NCI-H82 treated with DMSO at 0.1 percent for 48 hours (cell line): ENCODE measurements at regions not wholly inside any gene's neighbourhood (a gene's known extent, or its start where the extent isn't known, plus 50 kb on each side); places are given as distances from the start of the nearest gene placed in this dataset.
"Not testable (repeated sequence)": the region's sequence is repeated elsewhere in the genome, so short reads cannot be mapped to it uniquely, and the experiment has no call there.

ENCODE experiments used
- DNase-seq: peaks from one replicate; lab custom pipeline; 2025; ENCODE audit not compliant: unreplicated experiment; lab: John Stamatoyannopoulos, UW

DNA sequence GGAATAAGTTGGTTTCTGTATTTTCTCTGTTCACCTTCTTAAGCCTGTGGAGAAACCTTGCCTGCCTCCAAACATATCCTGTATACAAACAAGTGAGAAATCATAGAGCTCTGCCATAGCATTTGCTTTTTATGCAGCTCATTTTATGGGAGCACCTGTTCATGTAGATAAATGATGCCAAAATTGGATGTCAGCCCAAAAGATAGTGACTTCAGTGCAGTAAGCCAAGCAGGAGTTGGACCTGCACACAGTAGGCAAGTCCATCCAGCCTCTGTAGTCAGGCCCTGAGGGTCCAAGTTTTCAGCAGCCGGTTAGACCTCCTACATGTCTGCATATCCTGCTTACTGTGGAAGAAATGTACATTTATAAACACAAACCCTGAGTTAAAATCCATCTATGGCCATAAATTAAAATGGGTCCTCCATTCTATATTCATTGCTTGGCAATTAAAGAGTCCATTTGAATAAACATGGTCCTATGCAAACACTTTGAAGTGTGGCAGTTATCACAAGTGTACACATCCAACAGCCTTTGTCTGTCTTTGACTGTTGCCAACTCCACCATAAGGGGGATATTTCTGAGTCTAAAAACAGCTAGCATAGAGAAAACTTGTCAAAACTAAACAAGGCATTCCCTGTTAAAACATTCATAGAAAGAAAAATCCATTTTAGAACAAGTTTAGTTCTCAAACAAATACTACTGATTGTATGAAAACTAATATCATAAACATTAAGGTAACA lies 847.8 kb downstream of the RPS29 start:
- no peak for DNase-seq

DNA sequence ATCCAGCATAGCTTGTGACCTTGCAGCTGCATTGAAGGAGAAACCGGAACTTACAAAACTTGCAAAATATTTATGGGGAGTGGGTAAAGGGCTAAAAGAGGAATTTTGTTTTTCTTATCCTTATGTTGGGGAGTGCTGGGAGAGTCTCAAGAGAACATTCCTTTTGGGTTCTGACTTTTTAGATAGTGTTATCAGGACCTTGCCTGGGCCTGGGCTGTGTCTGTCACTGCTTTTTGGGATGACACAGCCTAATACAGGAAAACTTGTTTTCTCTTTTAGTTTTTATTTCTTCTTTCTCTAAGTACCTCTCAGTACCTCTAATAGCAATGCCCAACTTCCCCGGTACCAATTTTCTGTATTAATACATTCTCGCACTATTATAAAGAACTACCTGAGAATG lies 850.6 kb downstream of the RPS29 start:
- no peak for DNase-seq

DNA sequence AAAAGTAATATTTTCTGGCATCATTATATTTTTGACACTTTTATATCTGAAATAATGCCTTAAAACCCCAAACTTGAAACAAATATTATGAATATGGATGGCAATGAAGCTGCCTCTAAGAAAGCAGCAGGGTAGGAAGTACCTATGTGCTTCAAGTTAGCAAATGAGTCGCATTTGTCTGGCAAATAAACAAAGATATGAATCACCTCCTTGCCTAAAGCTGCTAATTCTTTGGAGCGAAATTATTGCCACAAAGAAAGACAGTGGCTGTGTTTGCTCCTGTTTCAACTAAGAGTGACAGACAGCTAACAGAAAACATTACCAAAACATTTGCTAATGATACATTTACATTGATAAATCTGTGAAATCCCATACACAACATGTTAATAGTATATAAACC lies 854.9 kb downstream of the RPS29 start:
- DNase-seq, result no peak

DNA sequence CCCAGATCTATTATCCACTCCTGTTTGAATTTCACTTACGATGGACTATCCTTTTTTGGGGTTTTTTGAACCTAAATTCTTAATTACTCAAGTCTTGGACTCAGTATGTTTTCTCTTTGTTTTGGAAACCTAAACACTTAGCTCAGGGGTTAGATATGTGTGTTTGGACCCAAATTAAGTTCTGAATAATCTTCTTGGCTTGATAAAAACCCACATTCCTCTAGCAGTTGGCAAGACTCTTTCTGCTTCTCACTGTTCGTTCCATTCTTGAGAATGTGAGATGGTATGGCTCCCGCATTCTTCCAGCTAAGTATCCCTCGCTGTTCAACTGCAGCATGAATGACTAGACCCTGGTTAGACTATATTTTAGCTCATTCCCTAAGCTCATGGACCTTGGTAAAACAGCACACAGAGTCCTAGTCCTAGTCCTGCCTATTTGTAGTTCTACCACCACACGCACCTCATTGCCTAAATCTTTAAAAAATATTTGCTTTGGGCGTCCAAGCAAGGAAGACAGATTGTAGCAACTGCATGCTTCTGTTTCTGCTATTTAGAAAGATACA lies 860.0 kb downstream of the RPS29 start:
- no peak for DNase-seq

DNA sequence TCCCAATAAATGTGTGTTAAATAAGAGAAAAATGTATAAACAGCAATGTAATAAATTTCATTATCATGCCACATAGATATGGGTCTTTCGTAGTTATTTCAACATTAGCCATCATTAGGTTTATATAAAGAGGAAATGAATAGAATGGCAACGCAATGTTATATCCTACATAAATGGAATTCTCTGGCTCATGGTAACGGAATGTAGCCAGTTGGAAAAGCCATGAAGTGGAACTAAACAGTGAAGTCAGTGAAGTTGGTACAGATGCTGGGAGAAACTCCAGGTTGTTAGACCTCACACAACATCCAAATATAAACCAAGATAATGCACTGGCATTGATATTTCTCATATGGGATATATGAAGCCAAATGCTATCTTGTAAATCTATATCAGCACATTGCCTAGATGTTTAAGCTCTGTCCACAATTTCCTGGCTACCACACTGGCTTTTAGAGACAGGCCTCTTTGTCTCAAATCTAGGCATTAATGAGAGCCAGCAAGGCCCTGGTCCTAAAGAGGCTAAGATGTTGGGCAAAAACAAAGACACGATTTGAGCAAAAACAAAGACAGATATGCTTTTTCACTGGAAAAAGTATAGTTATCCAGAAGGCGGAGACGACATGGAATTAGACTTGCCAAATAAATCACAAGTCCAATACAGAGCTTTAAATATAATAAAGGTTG lies 861.0 kb downstream of the RPS29 start:
- no peak for DNase-seq

DNA sequence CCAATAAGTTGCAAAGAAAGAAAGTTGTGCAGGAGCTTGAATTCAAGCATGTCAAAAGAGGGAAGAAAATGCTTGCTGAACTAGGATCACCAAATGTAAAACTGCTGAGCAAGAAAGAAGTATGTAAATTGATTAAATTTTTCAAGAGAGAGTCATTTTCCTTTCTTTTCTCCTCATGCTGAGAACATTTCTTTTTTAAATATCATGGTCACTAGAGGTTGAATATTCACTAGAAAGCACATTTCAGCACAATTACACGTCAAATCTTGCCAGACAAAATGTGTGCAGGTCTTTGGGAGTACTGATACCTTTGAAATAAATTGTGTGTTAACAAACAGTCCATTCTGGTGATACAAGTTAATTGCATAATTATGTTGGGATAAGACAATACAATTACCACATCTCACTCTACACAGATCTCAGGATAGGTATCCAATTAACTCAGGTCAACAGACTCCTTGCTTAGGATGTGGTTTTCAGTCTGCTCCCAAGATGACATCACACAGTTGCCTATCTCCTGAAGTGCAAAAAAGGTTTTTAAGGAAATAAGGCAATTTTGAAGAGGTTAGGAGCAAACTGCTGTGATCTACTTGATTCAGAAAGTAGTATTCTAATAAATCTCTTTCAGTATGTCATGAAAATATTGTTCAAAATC lies 862.2 kb downstream of the RPS29 start:
- DNase-seq, result no peak

DNA sequence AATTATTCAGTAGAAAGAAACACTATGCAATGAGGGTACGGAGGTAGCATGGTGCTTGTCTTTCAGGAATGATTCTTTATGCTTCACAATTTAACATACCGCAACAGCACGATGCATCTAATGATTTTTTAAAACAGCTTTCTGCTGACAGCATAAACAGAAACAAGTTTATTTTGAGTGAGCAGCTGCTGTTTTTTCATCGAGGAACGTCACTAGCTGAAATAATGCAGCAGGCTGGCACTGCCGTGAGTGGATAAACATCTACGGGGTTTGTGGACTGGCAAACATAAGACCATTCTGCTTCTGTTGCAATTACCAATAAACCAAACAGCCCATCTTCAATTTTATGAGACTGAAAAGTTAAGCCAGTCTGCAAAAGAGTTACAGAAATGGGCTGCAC lies 871.8 kb downstream of the RPS29 start:
- DNase-seq, result no peak

DNA sequence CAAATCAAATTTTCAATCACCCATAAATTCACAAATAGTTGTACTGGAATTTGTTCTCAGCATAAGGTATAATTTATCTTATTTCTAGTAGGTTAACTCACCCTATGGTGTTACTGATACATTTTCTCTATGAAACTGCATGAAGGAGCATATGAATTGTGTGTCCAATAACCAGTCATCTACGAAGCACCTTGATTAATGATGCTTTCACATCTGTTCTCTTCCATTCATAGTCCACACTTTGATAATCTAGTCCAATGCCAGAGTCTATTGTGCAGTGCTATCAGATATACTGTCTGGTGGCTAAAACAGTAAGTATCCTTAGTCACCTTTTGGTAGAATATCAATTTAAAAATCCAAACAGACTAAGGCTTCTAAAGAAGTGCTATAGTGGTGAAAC lies 876.0 kb downstream of the RPS29 start:
- no peak for DNase-seq

DNA sequence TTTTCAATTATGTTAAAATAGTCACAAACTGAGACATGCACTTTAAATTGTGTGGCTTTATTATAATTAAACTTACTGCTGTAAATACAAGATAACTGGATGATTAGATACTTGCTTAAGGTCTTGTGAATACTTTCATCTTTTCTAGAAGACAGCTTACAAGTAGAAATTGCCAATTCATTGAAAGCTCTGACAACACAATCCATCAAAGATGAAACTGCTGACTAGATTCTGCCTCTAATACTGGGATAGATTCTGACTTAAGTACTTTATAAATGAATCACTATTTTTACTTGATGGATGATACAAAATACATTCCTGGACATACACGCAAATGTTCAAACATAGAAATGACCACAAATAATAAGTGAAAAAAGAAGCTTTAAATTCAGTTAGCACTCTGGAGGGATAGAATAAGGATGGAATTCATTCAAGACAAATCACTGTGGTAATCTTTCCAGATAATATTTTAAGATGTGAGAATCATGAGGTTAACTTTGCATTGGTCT lies 876.8 kb downstream of the RPS29 start:
- no peak for DNase-seq

DNA sequence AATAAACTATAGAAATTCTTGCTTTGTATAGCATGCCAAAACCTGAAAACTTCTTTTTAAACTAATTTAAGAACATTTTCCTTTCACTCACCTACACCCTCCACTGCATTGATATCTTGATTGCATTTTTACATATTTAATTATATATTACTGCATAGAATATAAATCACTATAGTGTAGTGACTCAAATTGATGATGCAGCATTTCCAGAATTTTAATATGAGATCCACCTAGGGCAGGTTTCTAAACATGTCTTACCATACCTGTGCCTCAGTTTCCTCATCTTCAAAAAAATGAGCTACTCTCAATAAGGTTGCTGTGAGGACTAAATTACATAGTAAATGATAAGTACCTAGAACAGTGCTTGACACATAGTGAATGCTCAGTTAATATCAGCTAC lies 881.5 kb downstream of the RPS29 start:
- DNase-seq, result no peak

DNA sequence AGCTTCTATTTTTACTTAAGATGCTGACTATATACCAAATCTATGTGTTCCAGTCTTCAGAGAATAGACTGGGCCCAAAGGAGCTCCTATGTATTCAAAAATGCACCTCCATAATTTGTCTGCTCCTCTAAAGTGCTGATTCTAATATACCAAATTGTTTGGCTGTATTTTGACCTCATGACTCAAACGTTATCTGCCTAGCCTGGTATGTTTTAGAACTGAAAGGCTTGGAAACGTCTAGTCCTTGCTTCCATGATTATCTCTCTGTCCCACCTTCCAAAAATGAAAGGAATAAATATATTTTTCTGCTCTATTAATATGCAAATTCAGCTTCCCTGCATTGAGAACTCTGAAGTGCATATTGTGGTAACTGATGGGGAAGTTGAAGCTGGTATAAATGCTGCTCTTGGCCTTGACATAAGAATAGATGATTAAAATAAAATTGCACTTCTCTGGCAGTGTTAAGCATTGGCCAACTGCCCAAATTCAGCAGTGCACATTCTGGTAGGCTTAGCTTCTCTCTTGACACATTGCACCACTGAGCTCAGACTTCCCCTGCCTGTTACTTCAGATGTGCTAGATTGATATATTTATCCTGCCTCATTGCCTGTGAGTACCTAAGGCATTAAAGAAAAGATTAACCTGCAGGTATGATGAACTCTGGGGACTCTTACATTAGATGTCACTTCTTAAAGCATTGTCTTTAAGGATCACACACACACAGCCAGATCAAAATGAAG lies 882.3 kb downstream of the RPS29 start:
- DNase-seq, result no peak

DNA sequence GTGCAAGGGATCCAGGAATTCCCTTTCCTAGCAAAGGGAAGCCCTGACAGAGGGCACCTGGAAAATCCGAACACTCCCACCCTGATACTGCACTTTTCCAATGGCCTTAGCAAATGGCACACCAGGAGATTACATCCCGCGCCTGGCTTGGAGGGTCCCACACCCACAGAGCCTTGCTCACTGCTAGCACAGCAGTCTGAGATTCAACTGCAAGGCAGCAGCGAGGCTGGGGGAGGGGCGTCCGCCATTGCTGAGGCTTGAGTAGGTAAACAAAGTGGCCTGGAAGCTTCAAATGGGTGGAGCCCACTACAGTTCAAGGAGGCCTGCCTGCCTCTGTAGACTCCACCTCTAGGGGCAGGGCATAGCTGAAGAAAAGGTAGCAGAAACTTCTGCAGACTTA lies 888.8 kb downstream of the RPS29 start:
- not testable (repeated sequence) for DNase-seq

DNA sequence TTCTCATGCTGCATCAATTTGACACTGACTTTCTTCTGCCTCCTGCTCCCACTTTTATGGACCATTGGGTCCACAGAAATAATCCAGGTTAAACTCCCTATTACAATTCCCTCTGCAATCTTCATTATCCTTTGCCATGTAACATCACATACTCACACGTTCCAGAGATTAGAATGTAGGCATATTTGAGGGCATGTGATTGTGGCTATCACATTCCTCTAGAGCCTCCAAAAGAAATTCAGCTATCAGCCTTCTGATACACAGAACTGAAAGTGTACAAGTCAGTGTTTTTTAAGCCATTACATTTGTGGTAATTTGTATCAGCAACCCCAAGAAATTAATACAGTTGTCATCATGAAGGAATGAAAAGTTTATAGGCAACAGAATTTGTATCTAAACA lies 892.4 kb downstream of the RPS29 start:
- no peak for DNase-seq

DNA sequence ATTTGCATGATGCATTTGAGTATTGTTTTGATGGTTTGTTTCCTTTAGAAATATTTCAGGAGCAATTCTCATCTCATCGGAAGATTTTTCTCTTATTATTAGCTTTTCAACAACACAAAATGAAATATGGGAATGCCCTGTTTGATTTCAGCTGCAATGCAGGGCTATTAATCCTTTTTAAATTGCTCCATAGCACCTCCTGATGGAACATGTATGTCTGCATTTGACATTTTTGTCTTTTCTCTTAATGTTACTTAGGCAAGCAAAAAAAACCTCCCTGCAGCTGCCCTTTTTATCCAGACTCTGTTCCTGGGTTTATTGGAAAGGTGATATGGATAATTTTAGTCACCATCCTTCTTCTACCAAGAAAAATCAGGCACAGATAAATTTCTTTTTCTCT lies 895.8 kb downstream of the RPS29 start:
- DNase-seq, result no peak

DNA sequence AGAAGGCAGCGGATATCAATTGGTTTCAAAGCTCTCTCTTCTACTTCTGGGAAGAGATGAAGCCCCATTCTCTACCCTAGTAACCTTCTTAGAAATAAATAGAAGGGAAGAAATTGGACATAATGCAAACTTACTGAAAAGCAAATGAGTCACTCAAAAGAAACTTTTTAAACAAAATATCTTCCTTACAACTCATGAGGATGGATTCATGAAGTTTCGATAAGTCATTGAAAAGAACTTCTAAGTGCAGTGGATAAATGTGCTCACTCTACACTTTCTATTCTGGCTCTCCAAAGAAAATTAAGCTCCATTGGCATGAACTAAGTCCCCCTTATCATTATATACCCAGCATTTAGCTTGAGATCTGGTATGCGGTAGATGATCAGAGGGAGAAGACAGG lies 899.5 kb downstream of the RPS29 start:
- no peak for DNase-seq

DNA sequence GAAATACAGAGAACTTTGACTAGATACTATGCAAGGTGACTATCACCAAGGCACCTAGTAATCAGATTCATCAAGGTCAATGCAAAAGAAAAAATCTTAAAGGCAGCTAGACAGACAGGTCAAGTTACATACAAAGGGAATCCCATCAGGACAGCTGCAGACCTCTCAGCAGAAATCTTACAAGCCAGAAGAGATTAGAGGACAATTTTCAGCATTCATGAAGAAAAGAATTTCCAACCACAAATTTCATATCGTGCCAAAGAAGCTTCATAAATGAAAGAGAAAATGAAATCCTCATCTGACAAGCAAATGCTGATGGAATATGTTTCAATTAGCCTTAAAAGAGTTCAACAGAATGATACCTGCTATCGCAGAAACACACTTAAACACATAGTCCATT lies 913.7 kb downstream of the RPS29 start:
- no peak for DNase-seq

DNA sequence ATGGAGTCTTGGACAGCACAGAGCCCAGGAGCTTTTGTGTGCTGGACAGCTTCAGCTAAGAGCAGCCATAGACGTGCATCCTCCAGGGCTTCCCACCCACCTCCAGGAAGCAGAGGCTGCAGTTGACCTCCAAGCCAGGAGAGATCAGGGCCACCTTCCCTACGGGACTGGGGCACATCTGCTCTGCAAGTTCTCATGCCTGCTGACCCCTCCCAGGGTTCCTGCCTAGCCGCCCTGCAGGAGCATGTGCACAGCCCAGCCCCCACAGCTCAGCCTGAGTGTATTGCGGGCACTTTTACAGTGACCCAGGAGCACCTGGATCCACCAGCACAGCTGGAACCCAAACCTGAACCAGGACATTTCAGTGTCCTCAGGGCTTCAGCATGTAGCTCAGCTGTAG lies 915.2 kb downstream of the RPS29 start:
- DNase-seq, result no peak

DNA sequence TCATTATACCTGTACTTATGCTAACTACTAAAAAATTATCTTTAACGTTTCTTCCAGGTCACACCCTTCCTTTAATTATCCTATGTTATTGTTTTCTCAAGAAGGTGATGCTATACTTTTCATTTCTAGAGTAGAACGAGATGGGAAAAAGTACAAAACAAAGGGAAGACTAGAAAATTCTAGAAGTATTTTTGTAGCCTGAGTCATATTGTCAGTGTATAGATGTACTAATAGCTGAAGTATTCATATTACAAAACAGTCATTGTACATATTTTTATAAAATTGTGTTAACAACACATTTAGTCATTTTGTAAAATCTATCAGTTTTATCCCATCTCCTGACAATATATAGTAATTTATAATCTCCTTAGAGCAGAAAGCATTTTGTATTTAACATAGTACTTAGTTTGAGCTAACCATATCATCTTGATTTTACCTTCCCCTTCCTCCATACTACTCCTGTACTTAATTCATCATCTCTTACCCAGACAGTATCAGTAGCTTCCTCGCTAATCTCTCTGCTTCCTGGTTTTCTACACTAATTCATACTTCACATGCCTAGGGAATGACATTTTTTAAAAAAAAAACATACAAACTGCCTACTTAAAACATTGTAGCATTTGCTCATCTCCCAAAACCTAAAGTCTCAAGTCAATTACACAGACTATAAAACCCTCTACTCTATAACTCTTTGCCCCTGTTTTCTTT lies 920.9 kb downstream of the RPS29 start:
- no peak for DNase-seq

DNA sequence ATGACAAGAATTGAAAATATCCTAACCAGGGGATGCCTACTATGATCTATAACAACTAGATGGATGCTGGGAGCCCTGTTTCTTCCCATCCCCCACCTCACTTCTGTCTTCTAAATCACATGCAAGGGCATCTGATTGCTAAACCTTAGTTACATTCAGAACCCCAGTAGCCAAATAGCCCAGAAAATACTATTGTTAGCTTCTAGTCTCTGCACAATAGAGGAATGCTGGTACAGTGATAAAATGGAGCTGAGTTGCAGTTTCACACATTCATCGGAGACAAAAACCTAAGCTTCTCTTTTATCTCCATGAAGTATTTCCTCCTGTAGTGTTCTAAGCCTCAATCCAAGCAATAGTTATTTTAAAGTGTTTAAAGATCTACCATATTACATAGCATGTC lies 942.9 kb downstream of the RPS29 start:
- DNase-seq, result no peak

DNA sequence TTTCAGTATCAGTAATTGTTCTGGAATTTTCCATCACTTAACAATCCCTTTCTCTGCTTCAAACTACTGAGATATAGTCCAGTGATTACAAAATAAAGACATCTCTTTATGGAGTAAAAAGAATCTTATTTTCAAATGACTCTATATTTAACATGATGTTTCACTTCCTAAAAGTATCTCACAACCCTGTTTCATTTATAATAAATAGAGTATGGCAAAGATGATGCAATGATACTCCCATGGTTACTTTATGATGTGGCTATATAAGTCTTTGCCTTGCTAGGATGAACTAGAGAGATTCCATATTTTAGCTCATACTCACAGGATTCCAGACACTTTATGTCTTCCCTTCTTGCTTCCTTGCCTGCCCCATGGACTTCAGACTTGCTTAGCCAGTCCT lies 953.5 kb upstream of the MDGA2 start:
- DNase-seq, result no peak

DNA sequence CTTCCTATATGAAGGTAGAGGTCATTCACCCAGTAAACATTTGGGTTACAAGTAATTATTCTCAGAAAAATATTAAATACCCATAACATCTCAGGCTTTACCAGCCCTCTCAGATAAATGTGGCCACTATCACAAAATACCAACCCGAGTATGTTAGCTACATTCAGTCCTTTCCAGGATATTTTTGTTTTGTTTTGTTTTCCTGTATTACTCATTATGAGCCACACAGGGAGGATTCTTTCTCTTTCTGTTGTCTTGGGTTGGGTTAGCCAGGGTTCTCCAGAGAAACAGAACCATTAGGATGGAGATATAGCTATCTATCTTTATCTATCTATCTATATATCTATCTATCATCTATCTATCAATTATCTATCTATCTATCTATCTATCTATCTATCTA lies 947.6 kb upstream of the MDGA2 start:
- no peak for DNase-seq
